HG02588 (cell line): ENCODE measurements at regions not wholly inside any gene's neighbourhood (a gene's known extent, or its start where the extent isn't known, plus 50 kb on each side); places are given as distances from the start of the nearest gene placed in this dataset.

Source experiments
- ATAC-seq: cut with Tn5 transposase; IDR thresholded peaks from one replicate; pipeline ENCODE4 v1.9.1; 2021; ENCODE audit warnings: mild to moderate bottlenecking, moderate library complexity; ENCODE audit not compliant: unreplicated experiment

GRCh38 chr6:130756824-130757223 lies 70.4 kb upstream of the SMLR1 start:
- no peak for ATAC-seq

DNA sequence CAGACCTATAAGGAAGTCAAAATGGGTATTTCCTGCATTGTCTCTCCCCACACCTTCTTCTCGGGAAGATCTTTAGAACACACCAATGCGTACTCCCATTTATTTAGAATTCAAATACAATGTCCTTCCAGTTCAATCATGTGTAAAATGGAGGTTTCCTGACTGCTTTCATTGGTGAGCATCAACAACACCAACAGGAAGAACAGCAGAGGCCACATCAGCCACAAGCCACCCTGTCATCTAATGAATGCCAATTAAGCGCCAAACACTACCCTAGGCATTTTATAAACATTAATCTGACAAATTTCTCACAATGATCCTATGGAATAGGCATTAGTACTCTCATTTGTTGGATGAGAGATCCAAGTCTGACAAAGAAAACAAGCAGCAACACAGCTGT lies 68.4 kb upstream of the SMLR1 start:
- ATAC-seq: no peak

- no peak for ATAC-seq
Measured at GRCh38 chr6:130760006-130760405, 67.2 kb upstream of the SMLR1 start.

DNA sequence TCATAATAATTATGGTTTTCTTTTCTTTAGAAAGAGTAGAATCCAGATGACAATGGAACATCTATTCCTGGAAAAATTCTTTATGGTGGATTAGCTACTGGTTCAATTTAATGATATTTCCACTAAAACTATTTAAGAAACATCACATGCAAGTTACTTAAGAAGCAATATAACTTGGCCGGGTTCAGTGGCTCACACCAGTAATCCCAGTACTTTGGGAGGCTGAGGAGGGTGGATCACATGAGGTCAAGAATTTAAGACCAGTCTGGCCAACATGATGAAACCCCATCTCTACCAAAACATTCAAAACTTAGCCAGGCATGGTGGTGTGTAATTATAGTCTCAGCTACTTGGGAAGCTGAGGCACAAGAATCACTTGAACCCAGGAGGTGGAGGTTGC lies 65.9 kb upstream of the SMLR1 start:
- ATAC-seq: no peak

- no peak for ATAC-seq
Measured at GRCh38 chr6:130765181-130765727, 62.0 kb upstream of the SMLR1 start.

DNA sequence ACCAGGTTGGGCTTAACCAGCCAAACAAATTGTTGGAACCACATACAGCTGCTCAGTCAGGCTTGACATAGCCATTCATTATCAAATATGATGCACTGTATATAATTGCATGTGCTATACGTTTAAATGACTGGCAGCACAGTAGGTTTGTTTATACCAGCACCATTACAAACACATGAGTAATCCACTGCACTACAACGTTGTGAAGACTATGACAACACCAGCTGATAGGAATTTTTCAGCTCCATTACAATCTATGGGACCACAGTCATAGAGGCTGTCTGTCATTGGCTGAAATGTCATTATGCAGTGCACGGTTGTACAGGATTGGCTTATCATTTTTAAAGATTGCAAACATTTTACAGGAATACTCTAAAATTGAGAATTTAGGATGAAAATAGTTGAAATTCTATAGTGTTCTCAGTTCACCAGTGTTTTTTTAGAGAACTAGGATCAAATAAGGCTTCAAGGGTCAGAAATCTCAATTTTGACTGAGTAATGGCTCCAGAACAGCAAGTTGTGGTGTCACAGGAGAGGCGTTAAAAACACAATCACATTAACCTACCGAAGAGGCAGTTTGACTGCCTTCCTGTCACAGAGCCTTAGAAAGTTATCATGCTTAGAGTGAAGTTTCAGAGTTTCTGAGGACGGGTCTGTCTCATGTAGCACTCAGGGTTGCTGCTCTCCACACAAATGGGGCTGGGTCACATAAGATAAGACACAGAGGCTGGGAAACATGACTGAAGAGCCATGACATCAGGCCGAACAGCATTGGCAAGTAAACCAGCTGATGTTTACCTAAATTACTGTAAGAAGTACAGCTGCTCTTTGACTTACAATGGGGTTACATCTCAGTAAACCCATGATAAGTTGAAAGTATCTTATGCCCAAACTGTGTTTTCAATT lies 60.7 kb upstream of the SMLR1 start:
- no peak for ATAC-seq

DNA sequence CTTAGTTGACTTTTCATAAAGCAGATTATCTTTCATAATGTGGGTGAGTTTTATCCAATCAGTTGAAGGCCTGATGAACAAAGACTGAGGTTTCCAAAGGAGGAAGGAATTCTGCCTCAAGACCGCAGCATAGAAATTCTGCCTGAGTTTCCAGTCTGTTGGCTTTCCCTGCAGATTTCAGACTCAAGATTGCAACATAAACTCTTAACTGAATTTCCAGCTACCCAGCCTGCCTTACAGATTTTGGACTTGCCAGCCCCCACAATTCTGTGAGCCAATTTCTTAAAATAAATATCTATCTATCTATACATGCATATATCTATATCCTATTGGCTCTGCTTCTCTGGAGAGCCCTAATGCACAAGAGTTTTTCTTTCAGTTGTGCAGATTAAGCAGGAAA lies 57.3 kb upstream of the SMLR1 start:
- ATAC-seq: no peak

DNA sequence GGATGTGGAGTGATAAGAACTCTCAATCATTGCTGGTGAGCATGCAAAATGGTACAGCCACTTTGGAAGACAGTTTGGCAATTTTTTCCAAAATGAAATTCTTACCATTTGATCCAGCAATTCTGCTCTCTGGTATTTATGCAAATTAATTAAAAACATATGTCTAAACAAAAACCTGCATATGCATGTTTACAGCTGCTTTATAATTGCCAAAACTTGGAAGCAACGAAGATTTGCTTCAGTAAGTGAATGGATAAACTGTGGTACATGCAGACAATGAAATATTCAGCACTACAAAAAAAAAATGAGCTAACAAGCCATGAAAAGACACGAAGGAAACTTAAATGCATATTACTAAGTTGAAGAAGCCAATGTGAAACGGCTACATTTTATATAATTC lies 55.5 kb upstream of the SMLR1 start:
- ATAC-seq: no peak

DNA sequence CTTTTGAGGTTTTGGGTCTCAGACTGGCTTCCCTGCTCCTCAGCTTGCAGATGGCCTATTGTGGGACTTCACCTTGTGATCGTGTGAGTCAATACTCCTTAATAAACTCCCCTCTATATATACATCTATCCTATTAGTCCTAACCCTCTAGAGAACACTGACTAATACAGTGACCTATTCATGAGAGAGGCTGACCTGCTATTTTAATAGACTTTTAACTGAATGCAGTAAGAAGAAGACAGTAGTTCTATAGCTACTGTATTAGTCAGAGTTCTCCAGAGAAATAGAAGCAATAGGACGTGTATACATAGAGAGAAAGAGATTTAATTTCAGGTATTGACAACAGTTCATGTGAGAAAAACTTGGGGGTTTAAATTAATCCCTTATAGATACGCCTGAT lies 53.3 kb upstream of the SMLR1 start:
- ATAC-seq: no peak

DNA sequence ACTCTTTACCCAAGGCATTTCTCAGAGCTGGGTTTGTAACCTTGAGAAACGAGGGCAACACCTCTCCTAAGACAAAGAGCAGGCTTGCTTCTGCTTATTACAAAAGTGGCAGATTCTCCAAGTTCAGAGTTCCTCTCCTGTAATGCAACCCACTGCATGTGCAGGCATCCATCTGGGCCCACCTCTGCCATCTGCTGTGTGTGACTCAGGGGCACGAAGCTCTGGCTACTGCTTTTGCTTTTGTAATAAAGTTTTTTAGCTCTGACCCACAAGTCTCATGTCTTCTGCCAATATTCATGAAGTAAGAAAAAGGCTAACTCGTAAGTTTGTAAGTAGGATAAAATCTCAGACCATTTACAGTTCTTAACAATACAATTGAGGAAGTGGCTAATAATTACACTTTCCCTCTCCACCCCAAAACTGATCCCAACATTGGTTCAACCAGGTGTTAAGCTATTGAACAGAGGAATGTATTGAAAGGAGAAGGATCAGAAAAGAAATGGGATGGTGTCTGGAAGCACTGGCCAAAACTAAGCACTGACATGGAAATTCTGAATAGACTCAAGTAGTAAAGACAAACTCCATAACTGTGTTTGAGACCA lies 51.7 kb upstream of the SMLR1 start:
- ATAC-seq: no peak

GRCh38 chr6:130776287-130776925 lies 50.8 kb upstream of the SMLR1 start:
- ATAC-seq: peak; percentile 95
